H1 (cell line): ENCODE measurements at regions not wholly inside any gene's neighbourhood (a gene's known extent, or its start where the extent isn't known, plus 50 kb on each side); places are given as distances from the start of the nearest gene placed in this dataset.

Experiments used
- ATF2 ChIP-seq: IDR thresholded peaks from 2 replicates; pipeline ENCODE4 v1.6.1; 2012; ENCODE audit warnings: low read length, inconsistent platforms
- ATF3 ChIP-seq: IDR thresholded peaks from 2 replicates; pipeline ENCODE4 v1.6.1; 2011; ENCODE audit warnings: low read depth, mild to moderate bottlenecking, low read length; ENCODE audit not compliant: insufficient read depth
- MAFK ChIP-seq: IDR thresholded peaks from 2 replicates; pipeline ENCODE4 v1.6.1; 2012; ENCODE audit warnings: low read depth, mild to moderate bottlenecking, improper control_type of control experiment, low read length
- POLR2AphosphoS5 ChIP-seq: IDR thresholded peaks from 2 replicates; pipeline ENCODE4 v1.6.1; 2011; ENCODE audit warnings: low read depth, low read length
- POU5F1 ChIP-seq: IDR thresholded peaks from 2 replicates; pipeline ENCODE4 v1.6.1; 2011; ENCODE audit warnings: low read depth, mild to moderate bottlenecking, low read length, moderate library complexity
- SP1 ChIP-seq: IDR thresholded peaks from 2 replicates; pipeline ENCODE4 v1.6.1; 2011; ENCODE audit warnings: low read depth, low read length
- TBP ChIP-seq: IDR thresholded peaks from 2 replicates; pipeline ENCODE4 v1.6.1; 2011; ENCODE audit warnings: low read depth, low read length, improper control_type of control experiment
- USF2 ChIP-seq: IDR thresholded peaks from 2 replicates; pipeline ENCODE4 v1.6.1; 2011; ENCODE audit warnings: low read length, improper control_type of control experiment

GRCh38 chr2:138103156-138103555 is 138.9 kb downstream of the HNMT start (continued):
- TF ChIP-seq ATF2: no peak
- TF ChIP-seq POU5F1: no peak
- no peak for TF ChIP-seq USF2
- TF ChIP-seq POLR2AphosphoS5: no peak
- TF ChIP-seq SP1: no peak
- TF ChIP-seq TBP: no peak
- no peak for TF ChIP-seq ATF3
- no peak for TF ChIP-seq MAFK
